HEK293T (cell line): ENCODE measurements at regions not wholly inside any gene's neighbourhood (a gene's known extent, or its start where the extent isn't known, plus 50 kb on each side); places are given as distances from the start of the nearest gene placed in this dataset.

Experiments
- CTCF ChIA-PET: fragments of 350-600 bp; formaldehyde crosslinking; extraction: SDS; loops from one replicate; lab custom pipeline; 2021; ENCODE audit warnings: antibody characterized with exemption, inconsistent platforms; lab: Yijun Ruan, JAX
- POLR2A ChIA-PET: fragments of 350-600 bp; formaldehyde crosslinking; extraction: SDS; loops from one replicate; lab custom pipeline; 2020; ENCODE audit warnings: antibody characterized with exemption, inconsistent platforms; lab: Yijun Ruan, JAX
- DNase-seq: peaks from one replicate; pipeline ENCODE4 v3.0.0; 2012; ENCODE audit warnings: mixed read lengths; ENCODE audit errors: extremely low spot score
- ARNT ChIP-seq: fragments of 450-650 bp; IDR thresholded peaks from 2 replicates; pipeline ENCODE4 v1.6.1; 2017; ENCODE audit warnings: mild to moderate bottlenecking
- BHLHE40 ChIP-seq: fragments of 450-650 bp; IDR thresholded peaks from 2 replicates; pipeline ENCODE4 v1.6.1; 2016; ENCODE audit warnings: mild to moderate bottlenecking, moderate library complexity, borderline replicate concordance
- CTBP1 ChIP-seq: fragments of 450-650 bp; IDR thresholded peaks from 2 replicates; pipeline ENCODE4 v1.6.1; 2016; ENCODE audit warnings: borderline replicate concordance
- ELF4 ChIP-seq: fragments of 450-650 bp; IDR thresholded peaks from 2 replicates; pipeline ENCODE4 v1.6.1; 2017; ENCODE audit warnings: antibody characterized with exemption
- FOXA1 ChIP-seq: fragments of 450-650 bp; IDR thresholded peaks from 2 replicates; pipeline ENCODE4 v1.6.1; 2016; ENCODE audit warnings: mild to moderate bottlenecking
- FOXK2 ChIP-seq: fragments of 450-650 bp; IDR thresholded peaks from 2 replicates; pipeline ENCODE4 v1.6.1; 2016; ENCODE audit warnings: mild to moderate bottlenecking
- FOXM1 ChIP-seq: fragments of 450-650 bp; IDR thresholded peaks from 2 replicates; pipeline ENCODE4 v1.6.1; 2017; ENCODE audit warnings: mild to moderate bottlenecking, borderline replicate concordance
- HDGF ChIP-seq: fragments of 450-650 bp; IDR thresholded peaks from 2 replicates; pipeline ENCODE4 v1.6.1; 2017; ENCODE audit warnings: antibody characterized with exemption, borderline replicate concordance
- L3MBTL2 ChIP-seq: fragments of 450-650 bp; conservative IDR thresholded peaks from 2 replicates; pipeline ENCODE4 v1.6.1; 2016; ENCODE audit warnings: mild to moderate bottlenecking
- LEF1 ChIP-seq: fragments of 450-650 bp; IDR thresholded peaks from 2 replicates; pipeline ENCODE4 v1.6.1; 2017; ENCODE audit warnings: mild to moderate bottlenecking, borderline replicate concordance
- NFRKB ChIP-seq: fragments of 450-650 bp; IDR thresholded peaks from 2 replicates; pipeline ENCODE4 v1.6.1; 2016; ENCODE audit warnings: mild to moderate bottlenecking, moderate library complexity
- SP1 ChIP-seq: fragments of 450-650 bp; IDR thresholded peaks from 2 replicates; pipeline ENCODE4 v1.6.1; 2017
- SUZ12 ChIP-seq: fragments of 450-650 bp; IDR thresholded peaks from 2 replicates; pipeline ENCODE4 v1.6.1; 2016; ENCODE audit warnings: mild to moderate bottlenecking
- TARDBP ChIP-seq: fragments of 450-650 bp; IDR thresholded peaks from 2 replicates; pipeline ENCODE4 v1.6.1; 2016
- ZNF384 ChIP-seq: fragments of 450-650 bp; IDR thresholded peaks from 2 replicates; pipeline ENCODE4 v1.6.1; 2016
- TF ChIP-seq, protein P1 (sequence below): fragments of 450-650 bp; IDR thresholded peaks from 2 replicates; pipeline ENCODE4 v1.6.1; 2016

DNA sequence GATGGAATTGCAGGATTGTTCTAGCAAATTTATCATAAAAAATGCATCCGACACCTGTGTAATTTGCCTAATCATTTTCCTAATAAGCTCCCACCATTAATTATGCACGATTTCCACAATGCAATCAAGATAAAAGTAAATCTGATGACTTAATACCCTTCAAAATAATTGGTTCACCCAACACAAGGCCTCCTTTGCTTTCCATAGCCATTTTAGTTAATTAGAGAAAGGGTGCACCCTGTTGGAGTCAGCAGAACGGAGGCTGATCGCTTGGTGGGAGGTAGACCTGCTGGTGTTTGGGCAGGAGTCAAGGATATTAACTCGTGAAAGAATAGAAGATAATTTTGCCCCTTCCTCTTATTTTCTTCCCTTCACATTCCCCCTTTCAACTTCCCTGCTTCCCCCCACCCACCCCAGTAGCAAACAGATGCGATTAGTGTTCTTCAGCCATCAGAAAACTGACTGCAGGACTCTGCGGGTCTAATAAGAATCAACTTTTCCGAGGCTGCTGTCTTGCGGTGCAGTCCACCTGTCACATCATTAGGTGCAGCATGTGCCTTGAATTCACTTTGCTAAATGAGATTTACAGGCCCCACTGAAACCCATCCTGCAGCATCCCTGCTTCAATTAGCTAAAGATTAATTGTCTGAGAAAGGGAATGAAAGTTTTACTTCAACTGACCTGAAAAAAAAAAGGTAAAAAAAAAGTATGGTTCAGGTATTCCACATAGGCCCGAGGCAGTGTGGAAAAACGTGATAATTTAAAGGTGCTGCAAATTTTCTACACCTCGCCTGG, 553.7 kb upstream of the LMO3 start:
- ChIA-PET POLR2A (no interaction called here), CTCF (interaction anchor here (0.7 kb wide), 1 partner anchor 386 kb away, joined by 4 read pairs; no protein-coding TSS in a partner anchor)
- DNase-seq, result no peak
- no peak for TF ChIP-seq BHLHE40

GRCh38 chr12:17158201-17158600, 552.2 kb upstream of the LMO3 start:
- DNase-seq, result no peak
- ChIA-PET POLR2A (no interaction called here), CTCF (no interaction called here)
- TF ChIP-seq CTBP1 (no peak), HDGF (no peak), FOXM1 (no peak), ARNT (no peak), SP1 (no peak), NFRKB (no peak), LEF1 (no peak), TARDBP (no peak), BHLHE40 (no peak), FOXA1 (no peak), FOXK2 (no peak), ZNF384 (no peak), SUZ12 (no peak), ELF4 (no peak), L3MBTL2 (no peak)
- TF ChIP-seq, protein P1, sequence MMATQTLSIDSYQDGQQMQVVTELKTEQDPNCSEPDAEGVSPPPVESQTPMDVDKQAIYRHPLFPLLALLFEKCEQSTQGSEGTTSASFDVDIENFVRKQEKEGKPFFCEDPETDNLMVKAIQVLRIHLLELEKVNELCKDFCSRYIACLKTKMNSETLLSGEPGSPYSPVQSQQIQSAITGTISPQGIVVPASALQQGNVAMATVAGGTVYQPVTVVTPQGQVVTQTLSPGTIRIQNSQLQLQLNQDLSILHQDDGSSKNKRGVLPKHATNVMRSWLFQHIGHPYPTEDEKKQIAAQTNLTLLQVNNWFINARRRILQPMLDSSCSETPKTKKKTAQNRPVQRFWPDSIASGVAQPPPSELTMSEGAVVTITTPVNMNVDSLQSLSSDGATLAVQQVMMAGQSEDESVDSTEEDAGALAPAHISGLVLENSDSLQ, result no peak

DNA sequence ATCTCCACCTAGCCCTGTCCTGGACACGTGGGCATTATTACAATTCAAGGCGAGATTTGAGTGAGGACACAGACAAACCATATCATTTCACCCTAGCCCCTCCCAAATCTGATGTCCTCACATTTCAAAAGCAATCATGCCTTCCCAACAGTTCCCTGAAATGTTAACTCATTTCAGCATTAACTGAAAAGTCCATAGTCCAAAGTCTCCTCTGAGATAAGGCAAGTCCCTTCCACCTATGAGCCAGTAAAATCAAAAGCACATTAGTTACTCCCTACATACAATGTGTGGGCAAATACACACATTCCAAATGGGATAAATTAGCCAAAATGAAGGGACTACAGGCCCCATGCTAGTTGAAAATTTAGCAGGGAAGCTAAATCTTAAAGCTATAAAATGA, 546.0 kb upstream of the LMO3 start:
- TF ChIP-seq HDGF (no peak), ZNF384 (no peak), L3MBTL2 (no peak), LEF1 (no peak), FOXM1 (no peak)
- POLR2A ChIA-PET, result no interaction called here
- no peak for DNase-seq
- CTCF ChIA-PET, result no interaction called here

DNA sequence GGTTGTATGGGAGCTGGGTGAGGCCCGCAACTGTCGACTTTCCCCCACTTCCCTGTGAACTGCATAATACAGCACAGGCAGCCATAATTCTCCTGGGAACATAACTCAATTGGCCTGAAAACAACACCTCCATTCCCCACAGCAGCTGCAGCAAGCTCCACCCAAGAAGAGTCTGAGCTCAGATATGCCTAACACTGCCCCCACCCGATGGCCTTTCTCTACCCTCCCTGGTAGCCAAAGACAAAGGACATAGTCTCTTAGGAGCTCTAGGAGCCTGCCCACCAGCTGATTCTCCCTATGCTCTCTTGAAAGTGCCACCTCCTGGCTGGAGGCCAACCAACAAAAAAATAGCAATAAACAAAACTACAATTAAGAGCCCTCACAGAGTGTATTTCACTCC, 542.7 kb upstream of the LMO3 start:
- no peak for DNase-seq
- CTCF ChIA-PET, result no interaction called here
- TF ChIP-seq SP1, result no peak
- TF ChIP-seq CTBP1, result no peak
- TF ChIP-seq, protein P1, result no peak
- no peak for TF ChIP-seq L3MBTL2
- TF ChIP-seq BHLHE40, result no peak
- no peak for TF ChIP-seq ARNT
- TF ChIP-seq ZNF384, result no peak
- POLR2A ChIA-PET, result no interaction called here

DNA sequence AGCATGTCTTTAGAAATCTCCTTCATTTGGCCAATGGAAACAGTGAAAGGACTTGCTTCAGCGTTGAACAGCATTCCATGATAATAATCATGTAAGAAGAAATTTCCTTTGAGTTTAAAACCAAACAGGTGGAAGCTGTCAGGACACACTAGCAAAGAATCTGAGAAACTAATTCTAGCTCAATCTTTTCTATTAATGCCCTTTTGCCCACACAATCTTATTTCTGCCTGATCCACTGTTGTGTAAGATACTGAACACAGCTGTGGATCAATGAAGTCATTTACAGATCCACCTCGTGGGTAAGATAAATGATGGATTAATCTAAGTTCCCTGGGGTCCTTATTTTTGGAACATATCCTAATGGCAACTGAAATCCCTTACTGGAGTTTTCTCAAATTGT, 536.9 kb upstream of the LMO3 start:
- no peak for TF ChIP-seq TARDBP
- POLR2A ChIA-PET, result no interaction called here
- CTCF ChIA-PET, result interaction anchor here (0.6 kb wide), 1 partner anchor 314 kb away, joined by 3 read pairs; no protein-coding TSS in a partner anchor
- no peak for DNase-seq

DNA sequence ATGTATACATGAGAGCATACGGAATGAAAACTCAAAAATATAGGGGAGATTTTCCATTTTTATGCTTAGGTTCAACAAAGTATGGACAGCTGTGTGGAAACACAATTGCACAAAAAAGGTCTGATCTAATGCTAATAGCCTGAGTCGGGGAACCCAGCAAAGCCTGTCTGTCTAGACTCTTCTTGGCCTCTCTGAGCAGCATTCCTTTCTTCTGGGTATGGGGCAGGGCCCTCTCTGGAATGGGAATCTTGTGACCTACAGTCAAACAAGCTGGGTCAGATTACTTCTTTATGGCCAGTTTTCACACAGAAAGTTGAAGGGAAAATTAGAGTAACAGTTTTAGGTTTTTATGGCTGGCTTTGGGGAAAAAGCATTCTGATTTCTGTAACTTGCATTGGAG, 534.0 kb upstream of the LMO3 start:
- POLR2A ChIA-PET, result no interaction called here
- CTCF ChIA-PET, result no interaction called here
- DNase-seq, result no peak
- TF ChIP-seq, protein P1, result no peak
- TF ChIP-seq LEF1 (no peak), TARDBP (no peak), FOXA1 (no peak), BHLHE40 (no peak), ARNT (no peak), SP1 (no peak), ELF4 (no peak), NFRKB (no peak), SUZ12 (no peak), L3MBTL2 (no peak), FOXM1 (no peak), ZNF384 (no peak), HDGF (no peak), CTBP1 (no peak), FOXK2 (no peak)

GRCh38 chr12:17137396-17137795, 531.4 kb upstream of the LMO3 start:
- no peak for DNase-seq
- TF ChIP-seq BHLHE40 (no peak), FOXA1 (no peak), SP1 (no peak), NFRKB (no peak), ARNT (no peak), HDGF (no peak), SUZ12 (no peak), TARDBP (no peak), ELF4 (no peak), FOXK2 (no peak)
- TF ChIP-seq, protein P1, result no peak
- ChIA-PET CTCF (no interaction called here), POLR2A (no interaction called here)
